KBM-7 (cell line): ENCODE measurements at regions not wholly inside any gene's neighbourhood (a gene's known extent, or its start where the extent isn't known, plus 50 kb on each side); places are given as distances from the start of the nearest gene placed in this dataset.

Experiments used
- DNase-seq: peaks from one replicate; pipeline ENCODE4 v3.0.0-alpha.2; 2015
- in situ Hi-C: fragments of 300-500 bp; cut with MboI; formaldehyde crosslinking; loops from 2 replicates; pipeline ENCODE4 v1.14.3; 2020; ENCODE audit warnings: low sequenced_read_pairs, low pct_unique_long_range_greater_than_20kb, mixed read lengths

DNA sequence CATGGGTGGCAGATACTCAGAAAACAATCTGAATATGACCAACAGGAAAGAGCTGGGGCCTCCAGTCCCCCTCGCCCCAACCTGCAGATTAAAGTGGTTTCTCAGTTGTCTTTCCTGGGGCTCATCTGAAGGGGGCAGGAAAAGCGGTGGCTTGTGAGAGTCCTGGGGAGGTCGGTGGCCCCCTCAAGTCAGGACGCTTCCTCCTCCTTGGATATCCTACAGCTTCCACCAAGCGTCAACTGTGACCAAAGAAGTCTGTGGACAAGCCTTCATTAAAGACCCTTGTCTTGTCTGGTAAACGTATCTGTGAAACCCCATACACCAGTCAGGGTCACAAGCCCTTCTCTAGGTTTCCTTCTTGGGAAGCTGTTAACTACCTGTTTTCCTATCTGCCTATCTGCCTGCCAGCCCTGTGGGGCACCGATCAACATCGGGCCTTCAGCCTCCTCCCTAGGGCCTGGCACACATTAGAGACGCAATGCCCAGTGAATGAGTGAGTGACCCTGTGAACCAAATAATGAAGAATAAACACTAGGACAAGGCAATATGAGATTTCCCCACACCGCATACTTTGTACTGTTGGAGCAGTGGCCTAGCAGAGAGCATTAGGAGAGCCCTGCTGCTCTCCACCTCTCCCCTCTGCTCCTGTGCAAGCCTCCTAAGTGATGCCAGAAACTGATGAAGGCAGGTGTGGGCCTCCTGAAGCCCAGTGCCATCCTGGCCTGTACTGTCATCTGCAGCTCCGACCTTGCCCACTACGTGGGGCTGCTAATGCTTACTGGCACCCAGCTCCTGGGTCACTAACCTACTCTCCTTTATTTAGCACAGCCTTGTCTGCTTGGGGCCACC, 1317.8 kb downstream of the UQCRFS1 start:
- in situ Hi-C loops: no loop called here
- DNase-seq: no peak

DNA sequence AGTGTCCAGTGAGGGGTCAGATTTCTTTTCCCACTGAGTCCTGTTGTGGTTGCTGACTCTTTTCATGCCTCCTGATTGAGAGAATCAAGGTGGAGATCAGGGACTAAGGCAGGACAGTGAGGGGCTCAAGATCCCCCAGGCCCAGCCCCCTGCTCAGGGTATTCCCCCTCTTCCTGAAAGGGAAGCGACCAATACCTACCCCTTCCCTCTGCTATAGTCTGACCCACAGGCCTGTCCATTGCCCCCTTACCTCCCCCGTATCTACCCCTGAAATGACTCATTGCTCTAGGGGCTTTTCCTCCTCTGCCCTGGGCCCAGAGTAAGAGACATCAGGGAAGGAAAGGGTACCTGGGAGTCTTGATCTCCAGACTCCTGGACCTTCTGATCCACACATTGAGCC, 1320.5 kb downstream of the UQCRFS1 start:
- in situ Hi-C loops: no loop called here
- DNase-seq: no peak

DNA sequence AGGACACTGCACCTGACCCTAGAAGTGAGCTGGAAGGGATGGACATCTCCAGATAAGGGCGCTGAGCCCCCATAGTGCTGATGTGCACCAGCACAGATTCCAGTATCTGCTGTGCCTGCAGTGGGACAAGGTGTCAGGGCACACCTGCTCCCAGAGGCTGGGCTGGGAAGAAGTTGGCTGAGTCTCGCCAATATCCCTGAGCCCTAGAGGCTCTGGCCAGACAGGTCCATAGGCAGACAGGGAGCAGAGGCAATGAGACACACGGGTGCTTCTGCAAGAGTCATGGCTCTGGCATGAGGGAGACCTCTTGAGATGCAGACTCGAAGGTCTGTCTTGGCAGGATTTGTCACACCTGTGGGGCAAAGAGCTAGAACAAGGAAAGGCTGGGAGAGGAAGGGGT, 1321.5 kb downstream of the UQCRFS1 start:
- in situ Hi-C loops: no loop called here
- DNase-seq: no peak

DNA sequence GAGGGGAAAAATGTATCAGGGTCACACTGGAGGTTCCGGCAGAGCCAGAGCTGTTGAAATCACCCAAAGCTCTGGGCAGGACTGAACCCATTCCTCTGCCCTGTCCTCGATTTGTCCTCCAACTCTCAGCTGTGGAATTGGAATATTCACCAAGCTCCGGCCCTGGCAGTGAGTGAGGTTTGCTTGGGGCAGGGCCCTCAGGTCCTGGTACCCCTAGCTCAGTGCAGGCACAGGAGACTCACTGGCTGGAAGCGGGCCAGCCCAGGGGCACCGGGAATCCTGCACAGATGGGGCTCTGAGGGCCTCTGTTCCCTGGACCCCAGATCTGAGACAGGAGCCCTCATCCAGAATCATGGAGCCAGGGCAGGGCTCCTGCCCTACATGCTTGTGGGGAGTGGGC, 1322.3 kb downstream of the UQCRFS1 start:
- in situ Hi-C loops: no loop called here

DNA sequence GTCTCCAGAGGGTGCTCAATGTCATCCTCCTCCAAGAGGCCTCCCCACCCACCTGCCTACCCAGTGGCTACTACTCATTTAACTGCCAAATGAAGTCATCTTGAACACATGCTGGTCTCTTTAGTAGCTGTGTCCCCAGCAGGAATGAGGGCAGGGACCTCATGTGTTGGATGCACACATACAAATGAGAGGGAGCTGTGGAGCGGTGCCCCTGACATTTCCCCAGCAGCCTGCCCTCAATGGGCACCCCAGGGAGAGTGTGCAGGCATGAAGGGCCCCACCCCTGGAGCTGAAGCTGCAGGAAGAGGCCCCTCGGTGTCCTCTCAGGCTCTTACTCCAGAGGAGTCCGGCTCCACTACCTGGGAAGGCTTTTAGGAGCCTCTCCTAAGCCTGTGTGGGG, 1322.7 kb downstream of the UQCRFS1 start:
- in situ Hi-C loops: no loop called here
- DNase-seq: no peak

More for the DNA sequence above, 1322.3 kb downstream of the UQCRFS1 start:
- no peak for DNase-seq

DNA sequence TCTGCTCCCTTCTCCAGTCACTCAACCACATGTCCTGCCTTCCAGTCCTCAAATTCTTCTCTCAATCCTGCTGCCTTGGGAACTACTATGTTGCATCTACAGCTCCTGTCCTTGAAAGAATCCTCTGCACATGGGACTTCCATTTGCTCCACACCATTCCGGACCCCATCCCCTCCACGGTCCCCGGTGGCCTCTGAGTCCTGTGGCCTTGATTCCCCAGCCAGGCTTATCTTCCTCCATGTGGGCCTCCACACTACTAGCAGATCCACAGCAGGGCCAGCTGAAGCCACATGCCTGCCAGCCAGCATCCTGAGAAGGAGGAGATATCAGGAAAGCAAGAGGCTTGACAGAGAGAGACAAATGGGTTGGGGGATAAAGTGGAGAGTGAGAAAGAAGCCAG, 1323.8 kb downstream of the UQCRFS1 start:
- in situ Hi-C loops: no loop called here
- DNase-seq: no peak

DNA sequence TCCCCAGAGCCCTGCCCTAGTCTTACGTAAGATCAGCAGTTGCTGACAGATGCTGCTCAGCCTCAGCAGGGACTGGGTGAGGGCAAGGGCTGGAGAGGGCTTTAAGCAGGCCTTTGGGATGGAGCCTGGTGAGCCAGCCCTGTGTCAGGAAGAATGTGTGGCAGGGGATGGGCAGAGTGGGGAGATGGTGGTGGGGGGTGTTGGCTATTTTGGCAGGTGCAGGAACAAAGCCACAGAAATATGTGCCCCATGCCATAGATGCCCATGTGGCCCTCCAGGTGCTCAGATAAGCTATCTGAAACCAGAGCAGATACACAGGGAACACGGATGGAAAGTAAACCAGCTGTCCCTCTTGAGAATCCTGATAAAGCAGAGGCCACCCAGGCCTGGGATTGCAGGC, 1325.0 kb downstream of the UQCRFS1 start:
- in situ Hi-C loops: no loop called here

DNA sequence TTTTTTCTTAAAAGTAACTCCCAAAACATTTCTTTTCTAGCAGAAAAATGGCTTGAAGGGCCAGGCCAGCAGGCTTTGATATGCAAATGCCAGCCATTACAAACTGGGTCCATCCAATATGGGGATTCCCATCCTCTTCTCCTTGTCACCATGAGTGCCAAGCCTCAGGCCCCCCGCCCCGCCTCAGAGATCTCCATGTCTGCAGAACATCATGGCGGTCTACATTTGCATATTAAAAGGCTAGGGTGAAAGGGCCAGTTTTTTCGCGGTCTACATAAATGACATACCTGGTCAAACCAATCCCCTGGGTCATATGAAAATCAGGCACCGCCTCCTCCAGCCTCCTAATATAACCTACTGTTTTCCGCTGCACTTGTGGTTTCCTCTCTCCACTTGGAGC, 1327.6 kb downstream of the UQCRFS1 start:
- no peak for DNase-seq
- in situ Hi-C loops: no loop called here

More for the DNA sequence above, 1325.0 kb downstream of the UQCRFS1 start:
- DNase-seq: no peak

DNA sequence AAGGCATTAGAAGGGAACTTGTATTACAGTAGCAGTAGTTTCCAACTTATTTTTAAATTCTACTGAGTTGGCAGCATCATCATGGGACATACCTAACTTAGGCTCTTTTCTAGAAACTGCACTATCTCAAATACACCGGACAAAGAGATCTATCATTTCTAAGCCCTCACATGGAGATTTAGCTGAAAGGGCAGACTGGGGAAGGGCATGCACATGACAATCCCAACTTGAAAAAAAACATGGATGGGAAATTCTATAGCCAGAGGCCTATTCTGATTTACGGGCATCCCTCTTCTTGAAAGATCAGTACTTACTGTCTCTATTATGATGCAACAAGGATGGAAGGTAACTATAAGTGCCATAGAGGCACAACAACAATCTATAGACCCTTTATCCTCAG, 1328.6 kb downstream of the UQCRFS1 start:
- DNase-seq: no peak
- in situ Hi-C loops: no loop called here

DNA sequence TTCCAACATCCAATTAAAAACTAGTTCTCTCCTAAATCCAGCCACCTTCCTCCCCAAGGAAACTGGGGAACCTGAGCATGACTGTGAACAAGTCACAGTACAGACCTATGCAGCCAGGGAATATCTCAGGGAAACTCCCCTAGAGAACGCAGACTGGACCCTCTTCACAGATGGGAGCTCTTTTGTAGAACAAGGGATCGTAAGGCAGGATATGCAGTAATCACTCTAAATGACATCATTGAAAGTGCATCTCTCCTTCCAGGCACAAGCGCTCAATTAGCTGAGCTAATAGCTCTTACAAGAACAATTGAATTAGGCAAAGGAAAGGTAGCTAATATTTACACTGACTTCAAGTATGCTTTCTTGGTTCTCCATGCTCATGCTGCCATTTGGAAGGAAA, 1331.7 kb downstream of the UQCRFS1 start:
- DNase-seq: no peak
- in situ Hi-C loops: no loop called here

DNA sequence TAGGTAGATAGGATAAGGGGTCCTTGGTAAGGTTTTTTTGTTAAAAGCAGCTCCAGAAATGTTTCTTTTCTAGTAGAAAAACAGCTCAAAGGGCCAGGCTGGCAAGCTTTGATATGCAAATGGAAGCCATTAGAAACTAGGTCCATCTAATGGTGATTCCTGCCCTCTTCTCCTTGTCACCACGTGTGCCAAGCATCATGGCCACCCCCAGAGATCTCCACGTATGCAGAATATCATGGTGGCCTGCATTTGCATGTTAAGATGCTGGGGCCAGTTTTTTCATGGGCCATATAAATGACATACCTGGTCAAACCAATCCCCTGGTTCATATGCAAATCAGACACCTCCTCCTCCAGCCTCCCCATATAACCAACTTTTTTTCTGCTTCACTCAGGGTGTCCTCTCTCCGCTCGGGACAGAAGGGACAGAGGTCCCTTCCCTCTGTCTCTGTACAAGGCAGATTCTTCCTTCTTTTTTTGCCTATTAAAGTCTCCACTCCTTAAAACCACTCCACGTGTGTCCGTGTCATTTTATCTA, 1335.9 kb downstream of the UQCRFS1 start:
- no peak for DNase-seq
- in situ Hi-C loops: no loop called here

DNA sequence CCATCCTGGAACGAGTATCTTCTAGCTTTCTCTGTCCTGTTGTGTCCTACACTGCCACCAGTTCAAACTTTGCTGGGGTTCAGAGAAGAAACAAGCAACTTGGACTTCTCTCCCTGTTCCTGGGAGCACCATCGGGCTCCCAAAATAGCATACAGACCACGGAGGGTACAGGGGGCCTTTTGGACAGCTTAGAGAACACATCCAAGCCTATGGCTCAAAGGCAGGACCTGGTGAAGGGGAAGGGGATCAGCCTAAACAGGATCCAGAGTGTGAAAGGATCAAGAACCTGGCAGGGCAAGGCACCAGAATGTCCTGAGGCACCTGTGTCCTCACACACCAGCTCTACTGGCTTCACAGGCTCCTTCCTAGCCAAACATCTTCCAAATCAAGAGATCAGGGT, 1336.5 kb downstream of the UQCRFS1 start:
- in situ Hi-C loops: no loop called here
- DNase-seq: no peak

DNA sequence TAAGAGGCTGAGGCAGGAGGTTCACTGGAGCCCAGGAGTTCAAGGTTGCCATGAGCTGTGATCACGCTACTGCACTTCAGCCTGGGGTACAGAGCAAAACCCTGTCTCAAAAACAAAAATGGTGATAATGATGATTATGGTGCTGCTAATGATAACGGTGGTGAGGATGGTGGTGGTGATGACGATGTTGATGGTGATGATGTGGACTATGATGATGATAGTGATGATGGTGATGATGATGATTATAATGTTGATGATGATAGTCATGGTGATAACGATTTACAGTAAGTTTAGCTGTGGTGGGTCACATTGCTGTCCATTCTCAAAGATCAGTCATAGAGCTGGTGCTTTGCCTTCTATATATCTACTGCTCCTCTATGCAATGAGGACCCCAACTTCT, 1340.6 kb downstream of the UQCRFS1 start:
- in situ Hi-C loops: no loop called here
- no peak for DNase-seq

DNA sequence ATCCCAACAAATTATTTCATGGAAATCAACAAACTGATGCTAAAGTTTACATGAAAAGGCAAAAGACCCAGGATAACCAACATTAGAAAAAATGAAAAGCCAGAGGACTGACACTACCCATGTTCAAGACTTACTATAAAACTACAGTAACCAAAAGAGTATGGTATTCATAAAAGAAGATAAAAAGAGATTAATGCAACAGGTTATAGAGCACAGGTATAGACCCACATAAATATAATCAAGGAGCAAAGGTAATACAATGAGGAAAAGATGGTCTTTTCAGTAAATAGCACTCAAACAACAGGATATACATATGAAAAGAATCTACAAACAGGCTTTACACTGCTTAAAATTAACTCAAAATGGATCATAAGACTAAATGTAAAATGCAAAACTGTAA, 1342.7 kb downstream of the UQCRFS1 start:
- DNase-seq: no peak
- in situ Hi-C loops: no loop called here

DNA sequence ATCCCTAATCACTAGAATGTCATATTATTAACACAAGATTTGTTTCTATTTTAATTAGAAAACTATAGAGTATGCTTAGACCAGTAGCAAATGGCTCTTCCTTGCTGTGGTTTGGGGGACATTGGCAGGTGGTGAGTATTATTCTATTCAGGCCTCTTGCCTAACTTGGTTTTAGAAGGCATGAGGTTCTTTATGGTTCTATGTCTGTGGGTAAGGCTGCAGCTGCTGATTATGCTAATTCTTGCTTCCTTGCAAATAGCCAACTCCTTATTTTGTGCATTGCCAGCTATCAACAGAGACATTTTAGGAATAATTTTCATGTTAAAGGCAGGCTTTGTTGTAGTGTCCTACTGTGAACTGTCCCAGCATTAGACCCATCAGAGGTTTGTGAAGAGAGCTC, 1344.9 kb downstream of the UQCRFS1 start:
- no peak for DNase-seq
- in situ Hi-C loops: no loop called here

DNA sequence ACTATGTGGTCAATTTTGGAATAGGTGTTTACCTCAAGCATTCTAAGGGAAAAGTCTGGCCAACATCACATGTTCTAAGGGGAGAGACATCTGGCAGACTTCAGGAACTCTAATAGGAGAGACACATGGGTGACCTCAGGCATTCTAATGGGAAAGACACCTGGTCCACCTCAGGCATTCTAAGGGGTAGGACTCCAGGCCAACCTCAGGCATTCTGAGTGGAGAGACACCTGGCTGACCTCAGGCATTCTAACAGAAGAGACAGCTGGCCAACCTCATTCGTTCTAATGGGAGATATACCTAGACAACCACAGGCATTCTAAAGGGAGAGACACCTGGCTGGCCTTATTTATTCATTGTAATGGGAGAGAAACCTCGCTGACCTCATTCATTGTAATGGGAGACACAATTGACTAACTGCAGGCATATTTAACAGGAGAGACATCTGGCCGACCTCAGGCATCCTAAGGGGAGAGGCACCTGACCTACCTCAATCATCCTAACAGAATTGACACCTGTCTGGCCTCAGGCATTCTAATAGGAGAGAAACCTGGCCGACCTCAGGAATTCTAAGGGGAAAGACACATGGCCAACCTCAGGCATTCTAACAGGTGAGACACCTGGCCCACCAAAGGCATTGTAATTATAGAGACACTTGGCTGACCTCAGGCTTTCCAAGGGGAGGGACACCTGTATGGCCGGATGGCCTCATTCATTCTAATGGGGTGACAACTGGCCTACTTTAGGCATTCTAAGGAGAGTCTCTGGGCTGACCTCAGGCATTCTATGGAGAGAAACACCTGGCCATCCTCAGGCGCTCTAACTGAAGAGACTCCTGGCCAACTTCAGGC, 1346.8 kb downstream of the UQCRFS1 start:
- in situ Hi-C loops: no loop called here
- no peak for DNase-seq

DNA sequence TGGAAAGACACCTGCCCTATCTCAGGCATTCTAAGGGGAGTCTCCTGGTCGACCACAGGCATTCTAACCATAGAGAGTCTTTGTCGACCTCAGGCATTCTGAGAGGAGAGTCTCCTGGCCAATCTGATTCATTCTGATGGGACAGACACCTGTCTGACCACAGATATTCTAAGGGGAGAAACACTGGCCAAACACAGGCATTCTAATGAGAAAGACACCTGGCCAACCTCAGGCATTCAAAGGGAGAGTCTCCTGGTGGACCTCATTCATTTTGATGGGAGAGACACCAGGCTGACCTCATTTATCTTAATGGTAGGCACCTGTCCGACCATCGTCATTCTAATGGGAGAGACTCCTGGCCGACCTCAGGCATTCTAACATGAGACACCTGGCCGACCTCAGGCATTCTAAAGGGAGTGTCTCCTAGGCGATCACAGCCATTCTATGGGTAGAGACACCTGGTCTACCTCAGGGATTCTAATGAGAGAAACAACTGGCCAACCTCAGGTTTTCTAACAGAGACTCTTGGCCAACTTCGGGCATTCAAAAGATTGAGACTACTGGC, 1351.5 kb downstream of the UQCRFS1 start:
- in situ Hi-C loops: no loop called here
- DNase-seq: no peak

DNA sequence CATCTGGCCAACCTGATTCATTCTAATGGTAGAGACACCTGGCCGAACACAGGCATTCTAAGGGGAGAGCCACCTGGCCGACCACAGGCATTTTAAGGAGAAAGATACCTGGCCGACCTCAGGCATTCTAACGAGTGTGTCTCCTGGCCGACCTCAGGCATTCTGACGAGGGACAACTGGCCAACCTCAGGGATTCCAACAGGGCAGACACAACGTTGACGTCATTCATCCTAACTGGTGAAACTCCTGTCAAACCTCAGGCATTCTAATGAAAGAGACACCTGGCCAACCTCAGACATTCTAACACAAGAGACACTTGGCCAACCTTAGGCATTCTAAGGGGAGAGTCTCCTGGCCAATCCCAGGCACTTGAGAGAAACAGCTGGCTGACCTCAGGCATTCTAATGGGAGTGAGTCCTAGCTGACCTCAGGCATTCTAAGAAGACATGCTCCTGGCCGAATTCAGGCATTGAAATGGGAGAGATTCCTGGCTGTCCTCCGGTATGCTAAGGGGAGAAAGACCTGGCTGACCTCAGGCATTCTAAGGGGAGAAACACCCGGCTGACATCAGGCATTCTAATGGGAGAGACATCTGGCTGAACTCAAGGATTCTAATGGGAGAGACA, 1352.5 kb downstream of the UQCRFS1 start:
- in situ Hi-C loops: no loop called here
- no peak for DNase-seq

DNA sequence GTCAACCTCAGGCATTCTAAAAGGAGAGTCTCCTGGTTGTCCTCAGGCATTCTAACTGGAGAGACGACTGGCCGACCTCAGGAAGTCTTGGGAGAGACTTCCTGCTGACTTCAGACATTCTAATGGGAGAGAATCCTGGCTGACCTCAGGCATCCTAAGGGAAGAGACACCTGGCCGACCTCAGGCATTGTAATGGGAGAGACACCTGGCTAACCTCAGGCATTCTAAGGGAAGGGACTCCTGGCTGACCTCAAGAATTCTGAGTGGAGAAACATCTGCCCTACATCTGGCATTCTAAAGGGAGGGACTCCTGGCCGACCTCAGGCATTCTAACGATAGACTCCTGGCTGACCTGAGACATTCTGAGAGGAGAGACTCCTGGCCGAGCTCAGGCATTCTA, 1353.3 kb downstream of the UQCRFS1 start:
- in situ Hi-C loops: no loop called here
- DNase-seq: no peak
